ENCODE measurements at regions not wholly inside any gene's neighbourhood (a gene's known extent, or its start where the extent isn't known, plus 50 kb on each side); places are given as distances from the start of the nearest gene placed in this dataset.

DNA sequence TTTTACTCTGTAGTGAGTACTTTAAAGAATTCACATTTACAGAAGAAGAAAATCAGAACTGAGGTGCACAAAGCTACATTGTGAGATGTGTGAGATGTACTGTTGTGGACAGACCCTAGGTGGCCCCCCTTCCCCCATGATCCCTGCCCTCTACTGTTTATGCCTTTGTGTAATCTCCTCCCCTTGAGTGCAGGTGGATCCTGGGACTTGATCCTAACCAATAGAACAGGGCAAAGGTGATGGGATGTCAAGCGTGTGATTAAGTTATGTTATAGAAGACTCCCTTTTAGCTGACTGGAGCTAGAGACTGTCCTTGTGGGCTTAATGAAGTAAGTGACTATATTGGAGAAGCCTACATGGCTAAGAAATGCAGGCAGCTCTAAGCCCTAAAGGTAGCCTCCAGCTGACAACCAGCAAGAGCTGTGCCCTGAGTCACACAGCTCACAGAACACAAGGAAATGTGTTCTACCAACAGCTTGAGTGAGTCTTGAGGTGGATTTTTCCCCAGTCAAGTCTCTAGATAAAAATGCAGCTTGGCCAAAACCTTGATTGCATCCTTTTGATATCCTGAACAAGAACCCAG lies 225.2 kb upstream of the LEF1 start:
- Histone ChIP-seq H3K9me3 (replicated peaks in 1 of 2; ENCODE audit: control insufficient read depth in 1 of 2, insufficient read depth in 1 of 2, low read length in 2 of 2) (no peaks in the 10 kb centered on the region), H2AFZ (ENCODE audit: insufficient read depth, low read depth, low read length, poor library complexity, severe bottlenecking) (no peak overlapping the region), H3K4me2 (replicated peaks; ENCODE audit: extremely low read depth, low read length, poor library complexity, severe bottlenecking) (no peak overlapping the region), H3K27ac (ENCODE audit: low read depth in 1 of 2, low read length in 2 of 2) (no peak overlapping the region), H3K4me3 (replicated peaks in 1 of 3; ENCODE audit: low read depth in 2 of 3, low read length in 3 of 3) (no peak overlapping the region), H3K36me3 (replicated peaks in 1 of 2; ENCODE audit: control insufficient read depth in 1 of 2, insufficient read depth in 2 of 2, low read length in 2 of 2) (no peaks in the 10 kb centered on the region), H4K20me1 (ENCODE audit: insufficient read depth, low read length) (no peaks in the 10 kb centered on the region), H3K79me2 (ENCODE audit: insufficient read depth, low read length) (no peaks in the 10 kb centered on the region), H3K27me3 (ENCODE audit: control insufficient read depth in 2 of 2, insufficient read depth in 2 of 2, low read length in 2 of 2) (no peaks in the 10 kb centered on the region), H3K9ac (ENCODE audit: insufficient read depth, low read length, poor library complexity, severe bottlenecking) (no peak overlapping the region), H3K4me1 (ENCODE audit: control insufficient read depth in 1 of 2, insufficient read depth in 2 of 2, low read length in 2 of 2) (no peaks in the 10 kb centered on the region)
- Mint-ChIP-seq H3K9me3 (no peaks in the 10 kb centered on the region), H3K27me3 (ENCODE audit: low read depth in 3 of 3) (peaks cover 0 to 2% (median 2%) of the 10 kb centered on the region in 3 donors), H3K36me3 (no peaks in the 10 kb centered on the region), H3K27ac (no peak overlapping the region), H3K4me1 (no peaks in the 10 kb centered on the region), H3K4me3 (no peak overlapping the region)
- TF ChIP-seq, protein P1, sequence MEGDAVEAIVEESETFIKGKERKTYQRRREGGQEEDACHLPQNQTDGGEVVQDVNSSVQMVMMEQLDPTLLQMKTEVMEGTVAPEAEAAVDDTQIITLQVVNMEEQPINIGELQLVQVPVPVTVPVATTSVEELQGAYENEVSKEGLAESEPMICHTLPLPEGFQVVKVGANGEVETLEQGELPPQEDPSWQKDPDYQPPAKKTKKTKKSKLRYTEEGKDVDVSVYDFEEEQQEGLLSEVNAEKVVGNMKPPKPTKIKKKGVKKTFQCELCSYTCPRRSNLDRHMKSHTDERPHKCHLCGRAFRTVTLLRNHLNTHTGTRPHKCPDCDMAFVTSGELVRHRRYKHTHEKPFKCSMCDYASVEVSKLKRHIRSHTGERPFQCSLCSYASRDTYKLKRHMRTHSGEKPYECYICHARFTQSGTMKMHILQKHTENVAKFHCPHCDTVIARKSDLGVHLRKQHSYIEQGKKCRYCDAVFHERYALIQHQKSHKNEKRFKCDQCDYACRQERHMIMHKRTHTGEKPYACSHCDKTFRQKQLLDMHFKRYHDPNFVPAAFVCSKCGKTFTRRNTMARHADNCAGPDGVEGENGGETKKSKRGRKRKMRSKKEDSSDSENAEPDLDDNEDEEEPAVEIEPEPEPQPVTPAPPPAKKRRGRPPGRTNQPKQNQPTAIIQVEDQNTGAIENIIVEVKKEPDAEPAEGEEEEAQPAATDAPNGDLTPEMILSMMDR (IDR thresholded peaks at IDR 0.05): no peak
- WGBS (ENCODE audit: insufficient coverage): no CpG with 5 or more reads among the region's 1 CpG
- intact Hi-C loops (cut with micrococcal nuclease): no loop called here
- no peak for DNase-seq

- no peaks in the 10 kb centered on the region for H3K4me1 ChIP-seq (ENCODE audit: control insufficient read depth in 1 of 2, insufficient read depth in 2 of 2, low read length in 2 of 2)
- no peaks in the 10 kb centered on the region for H4K20me1 ChIP-seq (ENCODE audit: insufficient read depth, low read length)
- WGBS (ENCODE audit: insufficient coverage): no CpG with 5 or more reads among the region's 3 CpGs
Observed at GRCh38 chr4:108391701-108392455, 223.1 kb upstream of the LEF1 start.

More at GRCh38 chr4:108391701-108392455, 223.1 kb upstream of the LEF1 start:
- H3K4me1 Mint-ChIP-seq: no peaks in the 10 kb centered on the region
- no peaks in the 10 kb centered on the region for H3K9me3 Mint-ChIP-seq
- H3K4me3 Mint-ChIP-seq: no peak overlapping the region
- H3K4me2 ChIP-seq (replicated peaks; ENCODE audit: extremely low read depth, low read length, poor library complexity, severe bottlenecking): no peak overlapping the region
- H3K79me2 ChIP-seq (ENCODE audit: insufficient read depth, low read length): no peaks in the 10 kb centered on the region
- H3K27ac Mint-ChIP-seq: no peak overlapping the region
- H3K27me3 Mint-ChIP-seq (ENCODE audit: low read depth in 3 of 3): peaks cover 0 to 2% (median 2%) of the 10 kb centered on the region in 3 donors
- no peak overlapping the region for H2AFZ ChIP-seq (ENCODE audit: insufficient read depth, low read depth, low read length, poor library complexity, severe bottlenecking)
- H3K27me3 ChIP-seq (ENCODE audit: control insufficient read depth in 2 of 2, insufficient read depth in 2 of 2, low read length in 2 of 2): no peaks in the 10 kb centered on the region
- intact Hi-C loops (cut with micrococcal nuclease): no loop called here
- no peaks in the 10 kb centered on the region for H3K36me3 Mint-ChIP-seq
- H3K36me3 ChIP-seq (replicated peaks in 1 of 2; ENCODE audit: control insufficient read depth in 1 of 2, insufficient read depth in 2 of 2, low read length in 2 of 2): no peaks in the 10 kb centered on the region
- DNase-seq: no peak
- TF ChIP-seq, protein P1 (IDR thresholded peaks at IDR 0.05): no peak
- H3K9me3 ChIP-seq (replicated peaks in 1 of 2; ENCODE audit: control insufficient read depth in 1 of 2, insufficient read depth in 1 of 2, low read length in 2 of 2): no peaks in the 10 kb centered on the region
- H3K9ac ChIP-seq (ENCODE audit: insufficient read depth, low read length, poor library complexity, severe bottlenecking): no peak overlapping the region
- no peak overlapping the region for H3K27ac ChIP-seq (ENCODE audit: low read depth in 1 of 2, low read length in 2 of 2)
- no peak overlapping the region for H3K4me3 ChIP-seq (replicated peaks in 1 of 3; ENCODE audit: low read depth in 2 of 3, low read length in 3 of 3)
